ENCODE measurements at regions not wholly inside any gene's neighbourhood (a gene's known extent, or its start where the extent isn't known, plus 50 kb on each side); places are given as distances from the start of the nearest gene placed in this dataset.

DNA sequence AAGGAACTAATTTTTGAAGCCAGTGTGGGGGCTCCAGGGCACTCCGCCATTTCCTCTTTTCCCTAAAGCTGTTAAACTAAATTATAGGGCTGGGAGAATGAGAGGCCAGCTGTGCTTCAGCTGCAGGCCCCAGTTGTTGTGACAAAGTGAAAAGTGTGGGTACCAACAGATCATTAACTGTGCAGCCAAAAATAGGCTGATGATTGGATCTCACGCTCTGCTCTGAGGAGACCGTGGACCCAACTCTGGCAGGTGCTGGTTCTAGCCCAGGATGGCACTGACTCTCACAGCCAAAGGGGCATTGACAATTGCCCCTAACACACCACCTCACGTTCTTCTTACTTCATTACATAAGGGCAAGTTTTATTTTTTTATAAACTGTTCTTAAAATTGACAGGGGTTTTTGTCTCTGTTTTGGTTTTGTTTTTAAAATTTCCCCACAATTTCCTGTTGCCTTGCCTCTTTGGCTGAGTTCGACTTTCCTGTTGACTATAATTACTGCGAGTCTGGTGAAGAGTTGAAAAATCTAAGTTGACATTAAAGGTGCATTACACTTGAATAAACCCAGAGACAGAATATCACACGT is 391.0 kb downstream of the FGF9 start:
- TF ChIP-seq, protein P1, sequence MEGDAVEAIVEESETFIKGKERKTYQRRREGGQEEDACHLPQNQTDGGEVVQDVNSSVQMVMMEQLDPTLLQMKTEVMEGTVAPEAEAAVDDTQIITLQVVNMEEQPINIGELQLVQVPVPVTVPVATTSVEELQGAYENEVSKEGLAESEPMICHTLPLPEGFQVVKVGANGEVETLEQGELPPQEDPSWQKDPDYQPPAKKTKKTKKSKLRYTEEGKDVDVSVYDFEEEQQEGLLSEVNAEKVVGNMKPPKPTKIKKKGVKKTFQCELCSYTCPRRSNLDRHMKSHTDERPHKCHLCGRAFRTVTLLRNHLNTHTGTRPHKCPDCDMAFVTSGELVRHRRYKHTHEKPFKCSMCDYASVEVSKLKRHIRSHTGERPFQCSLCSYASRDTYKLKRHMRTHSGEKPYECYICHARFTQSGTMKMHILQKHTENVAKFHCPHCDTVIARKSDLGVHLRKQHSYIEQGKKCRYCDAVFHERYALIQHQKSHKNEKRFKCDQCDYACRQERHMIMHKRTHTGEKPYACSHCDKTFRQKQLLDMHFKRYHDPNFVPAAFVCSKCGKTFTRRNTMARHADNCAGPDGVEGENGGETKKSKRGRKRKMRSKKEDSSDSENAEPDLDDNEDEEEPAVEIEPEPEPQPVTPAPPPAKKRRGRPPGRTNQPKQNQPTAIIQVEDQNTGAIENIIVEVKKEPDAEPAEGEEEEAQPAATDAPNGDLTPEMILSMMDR (IDR thresholded peaks at IDR 0.05; ENCODE audit: insufficient read depth, low read depth, low read length) = no peak
- TF ChIP-seq EZH2 (IDR thresholded peaks at IDR 0.05; ENCODE audit: insufficient read depth, low read length) = no peak
